ENCODE measurements at regions not wholly inside any gene's neighbourhood (a gene's known extent, or its start where the extent isn't known, plus 50 kb on each side); places are given as distances from the start of the nearest gene placed in this dataset.

GRCh38 chr6:12529364-12530019, 187.1 kb upstream of the PHACTR1 start:
- no peak overlapping the region for H3K27ac Mint-ChIP-seq

GRCh38 chr6:12530345-12530744, 186.2 kb upstream of the PHACTR1 start:
- Mint-ChIP-seq H3K27me3 (ENCODE audit: insufficient read depth) (no peaks in the 10 kb centered on the region), H3K4me1 (ENCODE audit: low read depth) (peaks cover 42% of the 10 kb centered on the region), H3K36me3 (ENCODE audit: low read depth) (no peaks in the 10 kb centered on the region), H3K9me3 (no peaks in the 10 kb centered on the region), H3K4me3 (no peak overlapping the region), H3K27ac (no peak overlapping the region)
- no peak for TF ChIP-seq CTCF (IDR thresholded peaks at IDR 0.05)
- DNase-seq, result no peak

More at GRCh38 chr6:12529364-12530019, 187.1 kb upstream of the PHACTR1 start:
- Mint-ChIP-seq H3K4me1 (ENCODE audit: low read depth) (peaks cover 37% of the 10 kb centered on the region), H3K36me3 (ENCODE audit: low read depth) (0 out of 2 replicates have a peak, but pooled peaks cover 3% of the 10 kb centered on the region), H3K9me3 (no peaks in the 10 kb centered on the region), H3K27me3 (ENCODE audit: insufficient read depth) (no peaks in the 10 kb centered on the region), H3K4me3 (no peak overlapping the region)
- no peak for TF ChIP-seq CTCF (IDR thresholded peaks at IDR 0.05)
- no peak for DNase-seq

- H3K27me3 Mint-ChIP-seq (ENCODE audit: insufficient read depth), result no peaks in the 10 kb centered on the region
These were observed 183.0 kb upstream of the PHACTR1 start for GRCh38 chr6:12533586-12533985.

GRCh38 chr6:12534069-12534853, 182.3 kb upstream of the PHACTR1 start:
- Mint-ChIP-seq H3K4me3 (no peak overlapping the region), H3K27me3 (ENCODE audit: insufficient read depth) (no peaks in the 10 kb centered on the region), H3K9me3 (no peaks in the 10 kb centered on the region), H3K27ac (no peak overlapping the region), H3K4me1 (ENCODE audit: low read depth) (peaks cover 28% of the 10 kb centered on the region), H3K36me3 (ENCODE audit: low read depth) (no peaks in the 10 kb centered on the region)
- no peak for TF ChIP-seq CTCF (IDR thresholded peaks at IDR 0.05)
- no peak for DNase-seq

More at GRCh38 chr6:12533586-12533985, 183.0 kb upstream of the PHACTR1 start:
- no peak for TF ChIP-seq CTCF (IDR thresholded peaks at IDR 0.05)
- Mint-ChIP-seq H3K9me3 (no peaks in the 10 kb centered on the region), H3K4me3 (no peak overlapping the region), H3K36me3 (ENCODE audit: low read depth) (no peaks in the 10 kb centered on the region), H3K27ac (no peak overlapping the region), H3K4me1 (ENCODE audit: low read depth) (peaks cover 29% of the 10 kb centered on the region)
- DNase-seq, result no peak

- Mint-ChIP-seq H3K9me3 (no peaks in the 10 kb centered on the region), H3K4me1 (ENCODE audit: low read depth) (peaks cover 28% of the 10 kb centered on the region), H3K4me3 (no peak overlapping the region), H3K27me3 (ENCODE audit: insufficient read depth) (no peaks in the 10 kb centered on the region), H3K27ac (no peak overlapping the region), H3K36me3 (ENCODE audit: low read depth) (no peaks in the 10 kb centered on the region)
- no peak for DNase-seq
- no peak for TF ChIP-seq CTCF (IDR thresholded peaks at IDR 0.05)
These were observed 180.8 kb upstream of the PHACTR1 start for GRCh38 chr6:12535586-12536314.

All from HFFc6 (cell line).